ENCODE measurements at regions not wholly inside any gene's neighbourhood (a gene's known extent, or its start where the extent isn't known, plus 50 kb on each side); places are given as distances from the start of the nearest gene placed in this dataset.

DNA sequence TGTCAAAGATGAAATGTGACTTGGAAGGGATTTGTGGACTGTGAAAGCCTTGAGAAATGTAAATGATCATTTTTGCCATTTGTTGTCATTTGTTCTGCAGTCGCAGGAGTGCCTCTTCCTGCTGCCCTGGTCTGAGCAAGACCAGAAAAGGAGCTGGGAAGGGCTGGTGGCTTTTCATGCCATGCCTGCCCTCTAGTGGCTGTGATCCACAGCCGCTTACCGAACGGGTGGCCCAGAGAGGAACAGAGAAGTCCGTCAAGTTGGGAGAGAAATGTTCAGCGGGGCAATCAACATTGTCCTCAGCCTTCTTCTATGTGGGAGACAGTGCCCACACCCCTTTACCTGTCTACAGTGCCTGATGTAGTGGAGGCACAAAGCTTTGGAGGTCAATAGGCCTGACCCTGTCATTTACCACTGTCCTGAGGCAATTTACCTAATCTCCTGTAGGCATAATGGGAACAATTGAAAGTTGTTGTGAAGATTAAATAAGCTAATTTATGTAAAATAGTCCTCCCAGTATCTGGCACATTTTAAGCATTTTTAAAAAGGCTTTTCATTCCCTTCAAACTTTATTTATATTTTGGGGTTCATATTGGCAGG lies 224.5 kb downstream of the B3GLCT start:
- TF ChIP-seq, protein P1, sequence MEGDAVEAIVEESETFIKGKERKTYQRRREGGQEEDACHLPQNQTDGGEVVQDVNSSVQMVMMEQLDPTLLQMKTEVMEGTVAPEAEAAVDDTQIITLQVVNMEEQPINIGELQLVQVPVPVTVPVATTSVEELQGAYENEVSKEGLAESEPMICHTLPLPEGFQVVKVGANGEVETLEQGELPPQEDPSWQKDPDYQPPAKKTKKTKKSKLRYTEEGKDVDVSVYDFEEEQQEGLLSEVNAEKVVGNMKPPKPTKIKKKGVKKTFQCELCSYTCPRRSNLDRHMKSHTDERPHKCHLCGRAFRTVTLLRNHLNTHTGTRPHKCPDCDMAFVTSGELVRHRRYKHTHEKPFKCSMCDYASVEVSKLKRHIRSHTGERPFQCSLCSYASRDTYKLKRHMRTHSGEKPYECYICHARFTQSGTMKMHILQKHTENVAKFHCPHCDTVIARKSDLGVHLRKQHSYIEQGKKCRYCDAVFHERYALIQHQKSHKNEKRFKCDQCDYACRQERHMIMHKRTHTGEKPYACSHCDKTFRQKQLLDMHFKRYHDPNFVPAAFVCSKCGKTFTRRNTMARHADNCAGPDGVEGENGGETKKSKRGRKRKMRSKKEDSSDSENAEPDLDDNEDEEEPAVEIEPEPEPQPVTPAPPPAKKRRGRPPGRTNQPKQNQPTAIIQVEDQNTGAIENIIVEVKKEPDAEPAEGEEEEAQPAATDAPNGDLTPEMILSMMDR (conservative IDR thresholded peaks at IDR 0.05 in 1 of 2, IDR thresholded peaks at IDR 0.05 in 1 of 2; ENCODE audit: low read depth in 1 of 2, low read length in 2 of 2), result peak; percentile 94 to 95
- no peak for TF ChIP-seq EZH2 (IDR thresholded peaks at IDR 0.05; ENCODE audit: low read length, missing control alignments)

Measured in fibroblast of lung (primary cell).